ENCODE measurements at regions not wholly inside any gene's neighbourhood (a gene's known extent, or its start where the extent isn't known, plus 50 kb on each side); places are given as distances from the start of the nearest gene placed in this dataset.

DNA sequence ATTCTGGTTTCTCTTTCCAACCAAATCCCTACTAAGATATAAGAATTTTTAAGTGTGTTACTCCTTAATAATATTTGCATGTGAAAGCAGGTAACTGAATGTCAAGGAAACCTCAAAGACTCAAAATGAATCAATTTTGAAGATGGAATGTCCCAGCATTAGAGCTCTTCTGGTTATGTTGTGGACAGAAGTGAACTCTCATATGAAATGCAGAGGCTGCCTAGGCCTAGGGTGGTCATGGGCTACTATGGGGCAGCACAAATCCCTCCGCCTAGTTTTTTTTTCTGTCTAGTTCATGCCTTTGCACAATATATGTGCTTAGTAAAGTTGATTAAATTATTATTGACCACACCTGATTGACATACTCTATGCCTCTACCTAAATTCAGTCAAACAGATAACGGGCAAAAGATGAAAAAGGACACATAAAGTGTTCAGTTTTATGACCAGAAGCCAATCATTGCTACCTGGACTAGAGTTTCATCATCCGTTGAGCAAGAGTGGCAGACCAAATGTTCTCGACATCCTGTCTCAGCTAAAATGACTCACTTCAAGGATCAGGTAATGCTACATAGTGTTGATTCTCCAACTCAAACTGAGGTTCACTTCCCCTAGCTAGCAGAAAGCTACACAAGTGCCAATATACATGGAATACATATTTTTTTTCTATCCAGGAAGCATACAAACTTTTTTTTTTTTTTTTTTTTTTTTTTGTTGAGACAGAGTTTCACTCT is 1211.4 kb downstream of the VRK1 start:
- TF ChIP-seq, protein P1, sequence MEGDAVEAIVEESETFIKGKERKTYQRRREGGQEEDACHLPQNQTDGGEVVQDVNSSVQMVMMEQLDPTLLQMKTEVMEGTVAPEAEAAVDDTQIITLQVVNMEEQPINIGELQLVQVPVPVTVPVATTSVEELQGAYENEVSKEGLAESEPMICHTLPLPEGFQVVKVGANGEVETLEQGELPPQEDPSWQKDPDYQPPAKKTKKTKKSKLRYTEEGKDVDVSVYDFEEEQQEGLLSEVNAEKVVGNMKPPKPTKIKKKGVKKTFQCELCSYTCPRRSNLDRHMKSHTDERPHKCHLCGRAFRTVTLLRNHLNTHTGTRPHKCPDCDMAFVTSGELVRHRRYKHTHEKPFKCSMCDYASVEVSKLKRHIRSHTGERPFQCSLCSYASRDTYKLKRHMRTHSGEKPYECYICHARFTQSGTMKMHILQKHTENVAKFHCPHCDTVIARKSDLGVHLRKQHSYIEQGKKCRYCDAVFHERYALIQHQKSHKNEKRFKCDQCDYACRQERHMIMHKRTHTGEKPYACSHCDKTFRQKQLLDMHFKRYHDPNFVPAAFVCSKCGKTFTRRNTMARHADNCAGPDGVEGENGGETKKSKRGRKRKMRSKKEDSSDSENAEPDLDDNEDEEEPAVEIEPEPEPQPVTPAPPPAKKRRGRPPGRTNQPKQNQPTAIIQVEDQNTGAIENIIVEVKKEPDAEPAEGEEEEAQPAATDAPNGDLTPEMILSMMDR (IDR thresholded peaks at IDR 0.05; ENCODE audit: insufficient read depth, low read depth, low read length) = no peak
- no peak for TF ChIP-seq EZH2 (IDR thresholded peaks at IDR 0.05; ENCODE audit: insufficient read depth, low read length)

Measured in astrocyte (in vitro differentiated cells and primary cell).